ENCODE measurements at regions not wholly inside any gene's neighbourhood (a gene's known extent, or its start where the extent isn't known, plus 50 kb on each side); places are given as distances from the start of the nearest gene placed in this dataset. TPM values are rescaled to one million over a fixed set of nuclear protein-coding genes. Genes with fewer than 3 reads are reported as not detected.

- ChIA-PET POLR2A (no interaction called here), CTCF (ENCODE audit: unreplicated experiment) (no interaction called here)
- Histone ChIP-seq H2AFZ (ENCODE audit: low read length) (no peak overlapping the region), H3K79me2 (ENCODE audit: insufficient read depth, low read depth, low read length) (no peaks in the 10 kb centered on the region), H3K36me3 (ENCODE audit: insufficient read depth, low read length) (no peaks in the 10 kb centered on the region), H3K9me3 (ENCODE audit: low read length) (no peaks in the 10 kb centered on the region), H3K4me2 (ENCODE audit: low read length) (no peak overlapping the region), H3K27ac (ENCODE audit: low read depth, low read length, poor library complexity, severe bottlenecking) (no peak overlapping the region), H3K4me1 (ENCODE audit: insufficient read depth, low read length, poor library complexity, severe bottlenecking) (no peaks in the 10 kb centered on the region), H3K4me3 (ENCODE audit: low read depth, low read length, poor library complexity, severe bottlenecking) (no peak overlapping the region), H4K20me1 (ENCODE audit: insufficient read depth, low read length) (no peaks in the 10 kb centered on the region), H3K9me2 (ENCODE audit: insufficient read depth, low read length) (no peaks in the 10 kb centered on the region)
- TF ChIP-seq EZH2phosphoT487 (IDR thresholded peaks at IDR 0.05; ENCODE audit: borderline replicate concordance, low read depth, low read length): no peak
- intact Hi-C loops (cut with micrococcal nuclease; ENCODE audit: unreplicated experiment): no loop called here
- BruUV-seq (replicated peaks): no TSS peak
- DNase-seq (ENCODE audit: low spot score): no peak
These were observed 60.8 kb upstream of the FMR1 start for GRCh38 chrX:147850875-147851274.

- H3K36me3 ChIP-seq (ENCODE audit: insufficient read depth, low read length): no peaks in the 10 kb centered on the region
- H3K9me2 ChIP-seq (ENCODE audit: insufficient read depth, low read length): no peaks in the 10 kb centered on the region
- no peaks in the 10 kb centered on the region for H3K79me2 ChIP-seq (ENCODE audit: insufficient read depth, low read depth, low read length)
- no peak overlapping the region for H3K4me2 ChIP-seq (ENCODE audit: low read length)
- intact Hi-C loops (cut with micrococcal nuclease; ENCODE audit: unreplicated experiment): no loop called here
- no peak overlapping the region for H3K4me3 ChIP-seq (ENCODE audit: low read depth, low read length, poor library complexity, severe bottlenecking)
- no peak for DNase-seq (ENCODE audit: low spot score)
- POLR2A ChIA-PET: no interaction called here
- no peak overlapping the region for H2AFZ ChIP-seq (ENCODE audit: low read length)
- BruUV-seq (replicated peaks): no TSS peak
- H4K20me1 ChIP-seq (ENCODE audit: insufficient read depth, low read length): no peaks in the 10 kb centered on the region
- no peak overlapping the region for H3K27ac ChIP-seq (ENCODE audit: low read depth, low read length, poor library complexity, severe bottlenecking)
- CTCF ChIA-PET (ENCODE audit: unreplicated experiment): no interaction called here
- H3K4me1 ChIP-seq (ENCODE audit: insufficient read depth, low read length, poor library complexity, severe bottlenecking): no peaks in the 10 kb centered on the region
- H3K9me3 ChIP-seq (ENCODE audit: low read length): no peaks in the 10 kb centered on the region
- no peak for TF ChIP-seq EZH2phosphoT487 (IDR thresholded peaks at IDR 0.05; ENCODE audit: borderline replicate concordance, low read depth, low read length)
- TF ChIP-seq CTCF (conservative IDR thresholded peaks at IDR 0.05; ENCODE audit: low read length): no peak
These were observed 58.0 kb upstream of the FMR1 start for GRCh38 chrX:147853701-147854100.

DNA sequence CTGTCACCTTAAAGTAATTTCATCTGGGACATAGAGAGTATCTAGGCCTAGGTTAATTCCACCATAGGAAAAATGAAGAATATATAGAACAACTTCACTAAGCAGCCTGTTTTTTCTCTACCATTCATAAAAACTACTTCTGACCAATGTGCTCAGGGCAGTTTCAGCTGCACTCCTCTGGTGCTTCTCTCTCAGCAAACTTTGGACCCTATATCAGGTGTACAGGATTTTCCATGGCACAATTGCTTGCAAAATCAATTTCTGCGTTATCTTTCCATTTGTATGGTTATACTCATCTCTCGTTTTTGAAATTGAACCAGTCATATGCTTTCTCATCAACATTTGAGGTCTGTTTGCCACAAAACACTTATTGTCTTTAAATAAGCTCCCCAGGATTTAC is 52.1 kb upstream of the FMR1 start:
- CTCF ChIA-PET (ENCODE audit: unreplicated experiment): no interaction called here
- POLR2A ChIA-PET: no interaction called here
- no peaks in the 10 kb centered on the region for H4K20me1 ChIP-seq (ENCODE audit: insufficient read depth, low read length)

More for the DNA sequence above, 52.1 kb upstream of the FMR1 start:
- no peak overlapping the region for H3K27ac ChIP-seq (ENCODE audit: low read depth, low read length, poor library complexity, severe bottlenecking)
- H2AFZ ChIP-seq (ENCODE audit: low read length): no peak overlapping the region
- H3K4me1 ChIP-seq (ENCODE audit: insufficient read depth, low read length, poor library complexity, severe bottlenecking): no peaks in the 10 kb centered on the region
- H3K79me2 ChIP-seq (ENCODE audit: insufficient read depth, low read depth, low read length): no peaks in the 10 kb centered on the region
- no peaks in the 10 kb centered on the region for H3K36me3 ChIP-seq (ENCODE audit: insufficient read depth, low read length)
- H3K9me2 ChIP-seq (ENCODE audit: insufficient read depth, low read length): no peaks in the 10 kb centered on the region
- H3K9me3 ChIP-seq (ENCODE audit: low read length): no peaks in the 10 kb centered on the region
- intact Hi-C loops (cut with micrococcal nuclease; ENCODE audit: unreplicated experiment): no loop called here
- H3K4me3 ChIP-seq (ENCODE audit: low read depth, low read length, poor library complexity, severe bottlenecking): no peak overlapping the region
- no TSS peak for BruUV-seq (replicated peaks)
- DNase-seq (ENCODE audit: low spot score): no peak
- no peak for TF ChIP-seq CTCF (conservative IDR thresholded peaks at IDR 0.05; ENCODE audit: low read length)
- no peak for TF ChIP-seq EZH2phosphoT487 (IDR thresholded peaks at IDR 0.05; ENCODE audit: borderline replicate concordance, low read depth, low read length)
- H3K4me2 ChIP-seq (ENCODE audit: low read length): no peak overlapping the region

Small RNAs in the stretch of these regions (small RNA-seq; reads per million reads assigned to genes)
- gene AC016925.1 (not detected), gene AC016925.2 (not detected), gene AL009048.1 (not detected), gene AL096861.1 (not detected), gene RNU6-382P (not detected)
